ENCODE measurements at regions not wholly inside any gene's neighbourhood (a gene's known extent, or its start where the extent isn't known, plus 50 kb on each side); places are given as distances from the start of the nearest gene placed in this dataset.

DNA sequence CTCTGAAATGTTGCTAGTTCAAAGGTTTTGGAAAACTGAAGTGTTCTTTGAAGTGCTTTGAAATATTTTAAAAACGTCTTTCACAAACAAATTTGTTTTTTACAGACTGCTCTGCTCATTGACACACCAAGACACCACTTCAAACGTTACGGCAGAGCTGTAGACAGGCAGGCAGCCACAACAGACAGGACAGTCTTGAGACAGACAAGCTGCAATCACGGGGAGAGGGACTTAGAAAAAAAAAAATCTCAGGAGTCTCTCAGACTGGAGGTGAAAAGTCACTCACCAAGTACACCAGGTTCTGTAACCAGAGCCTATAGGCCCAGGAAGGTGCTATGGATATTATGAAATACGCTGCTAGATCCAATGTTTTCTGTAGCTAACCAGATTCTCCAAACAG, 135.4 kb downstream of the ISL1 start:
- TF ChIP-seq CTCF (IDR thresholded peaks at IDR 0.05) (no peak), POLR2A (IDR thresholded peaks at IDR 0.05) (no peak)

Data from body of pancreas (tissue), 4 donors.